ENCODE measurements at regions not wholly inside any gene's neighbourhood (a gene's known extent, or its start where the extent isn't known, plus 50 kb on each side); places are given as distances from the start of the nearest gene placed in this dataset.
"Not testable (repeated sequence)": the region's sequence is repeated elsewhere in the genome, so short reads cannot be mapped to it uniquely, and the experiment has no call there.

DNA sequence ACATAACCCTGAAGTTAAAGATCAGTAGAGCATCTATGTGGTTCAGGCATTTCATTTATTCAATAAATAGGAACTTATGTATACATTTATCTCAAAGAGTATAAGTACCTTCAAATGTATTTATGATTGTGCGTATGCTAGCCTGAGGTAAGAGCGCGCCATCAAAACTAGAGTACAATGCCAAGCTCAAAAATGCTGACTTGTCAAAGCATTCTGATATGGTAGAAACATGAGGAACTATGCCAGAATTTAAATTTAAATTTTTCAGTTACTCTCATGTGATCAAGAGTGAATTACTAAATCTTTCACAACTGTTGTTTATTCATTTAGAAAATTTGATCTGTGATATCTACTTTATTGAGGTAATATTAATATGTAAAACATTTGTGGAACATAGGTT, 225.5 kb upstream of the CDH8 start:
- DNase-seq (ENCODE audit: low read depth, low spot score) (no peak), FAIRE-seq (no peak)
- no peak for TF ChIP-seq EZH2 (IDR thresholded peaks at IDR 0.05; ENCODE audit: low read length)
- TF ChIP-seq CTCF (optimal IDR thresholded peaks at IDR 0.05 in 1 of 3, IDR thresholded peaks at IDR 0.05 in 1 of 3, conservative IDR thresholded peaks at IDR 0.05 in 1 of 3; ENCODE audit: extremely low read depth in 1 of 3, insufficient read depth in 2 of 3, low read length in 3 of 3), result no peak
- no peaks in the 10 kb centered on the region for H3K79me2 ChIP-seq (ENCODE audit: control insufficient read depth, insufficient read depth, low read length)
- no peak overlapping the region for H3K4me3 ChIP-seq (ENCODE audit: control insufficient read depth in 2 of 3, extremely low read depth in 1 of 3, insufficient read depth in 2 of 3, low read depth in 1 of 3, low read length in 3 of 3)
- dilution Hi-C loops (cut with MboI; ENCODE audit: extremely low pct_ligation_motif_present, low sequenced_read_pairs), result no loop called here
- H3K9me3 ChIP-seq (ENCODE audit: control insufficient read depth, low read depth, low read length), result no peaks in the 10 kb centered on the region
- no peaks in the 10 kb centered on the region for H3K27me3 ChIP-seq (ENCODE audit: control insufficient read depth, extremely low read depth, insufficient read depth, low read length)
- no peaks in the 10 kb centered on the region for H4K20me1 ChIP-seq (ENCODE audit: control insufficient read depth, extremely low read depth, insufficient read depth, low read length)
- H3K4me2 ChIP-seq (ENCODE audit: control insufficient read depth, extremely low read depth, insufficient read depth, low read depth, low read length), result no peak overlapping the region
- H3K9me1 ChIP-seq (ENCODE audit: control insufficient read depth, extremely low read depth, insufficient read depth, low read length), result no peaks in the 10 kb centered on the region
- H2AFZ ChIP-seq (ENCODE audit: control insufficient read depth, low read length), result no peak overlapping the region
- H3K9ac ChIP-seq (ENCODE audit: control insufficient read depth, extremely low read depth, insufficient read depth, low read length), result no peak overlapping the region
- no peak overlapping the region for H3K27ac ChIP-seq (ENCODE audit: control insufficient read depth, insufficient read depth, low read length)
- peaks cover 5% of the 10 kb centered on the region for H3K4me1 ChIP-seq (ENCODE audit: control insufficient read depth, extremely low read depth, insufficient read depth, low read length)
- H3K36me3 ChIP-seq (ENCODE audit: control insufficient read depth in 2 of 2, extremely low read depth in 1 of 2, insufficient read depth in 2 of 2, low read length in 2 of 2), result no peaks in the 10 kb centered on the region

DNA sequence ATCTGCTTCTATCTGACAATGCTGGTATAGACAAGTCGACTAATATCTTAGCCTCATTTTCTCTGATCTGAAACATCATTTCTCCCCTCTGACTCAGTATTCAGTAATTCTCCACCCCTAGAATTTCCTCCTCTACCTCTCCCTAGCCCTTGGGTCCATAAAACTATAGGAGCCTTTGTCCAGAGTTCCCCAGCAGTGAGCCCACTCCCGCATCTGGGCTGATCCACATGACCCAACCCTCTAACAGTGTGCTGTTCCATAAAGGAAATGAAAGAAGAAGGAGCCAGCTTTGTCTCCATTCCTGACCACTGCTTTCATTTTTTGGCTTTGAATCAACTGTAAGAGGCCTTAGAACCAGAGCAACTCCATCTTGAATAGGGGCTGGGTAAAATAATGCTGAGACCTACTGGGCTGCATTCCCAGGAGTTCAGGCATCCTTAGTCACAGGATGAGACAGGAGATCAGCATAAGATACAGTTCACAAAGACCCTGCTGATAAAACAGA, 222.7 kb upstream of the CDH8 start:
- peaks cover 18% of the 10 kb centered on the region for H3K4me1 ChIP-seq (ENCODE audit: control insufficient read depth, extremely low read depth, insufficient read depth, low read length)
- H3K4me2 ChIP-seq (ENCODE audit: control insufficient read depth, extremely low read depth, insufficient read depth, low read depth, low read length); dilution Hi-C loops (cut with MboI; ENCODE audit: extremely low pct_ligation_motif_present, low sequenced_read_pairs); H3K9me3 ChIP-seq (ENCODE audit: control insufficient read depth, low read depth, low read length); H3K27me3 ChIP-seq (ENCODE audit: control insufficient read depth, extremely low read depth, insufficient read depth, low read length); H3K36me3 ChIP-seq (ENCODE audit: control insufficient read depth in 2 of 2, extremely low read depth in 1 of 2, insufficient read depth in 2 of 2, low read length in 2 of 2); H3K9me1 ChIP-seq (ENCODE audit: control insufficient read depth, extremely low read depth, insufficient read depth, low read length); H3K9ac ChIP-seq (ENCODE audit: control insufficient read depth, extremely low read depth, insufficient read depth, low read length); H3K4me3 ChIP-seq (ENCODE audit: control insufficient read depth in 2 of 3, extremely low read depth in 1 of 3, insufficient read depth in 2 of 3, low read depth in 1 of 3, low read length in 3 of 3); H3K27ac ChIP-seq (ENCODE audit: control insufficient read depth, insufficient read depth, low read length); FAIRE-seq; H4K20me1 ChIP-seq (ENCODE audit: control insufficient read depth, extremely low read depth, insufficient read depth, low read length); DNase-seq (ENCODE audit: low read depth, low spot score); H3K79me2 ChIP-seq (ENCODE audit: control insufficient read depth, insufficient read depth, low read length): not testable (repeated sequence)
- peak overlapping the region; percentile 42 for H2AFZ ChIP-seq (ENCODE audit: control insufficient read depth, low read length)

DNA sequence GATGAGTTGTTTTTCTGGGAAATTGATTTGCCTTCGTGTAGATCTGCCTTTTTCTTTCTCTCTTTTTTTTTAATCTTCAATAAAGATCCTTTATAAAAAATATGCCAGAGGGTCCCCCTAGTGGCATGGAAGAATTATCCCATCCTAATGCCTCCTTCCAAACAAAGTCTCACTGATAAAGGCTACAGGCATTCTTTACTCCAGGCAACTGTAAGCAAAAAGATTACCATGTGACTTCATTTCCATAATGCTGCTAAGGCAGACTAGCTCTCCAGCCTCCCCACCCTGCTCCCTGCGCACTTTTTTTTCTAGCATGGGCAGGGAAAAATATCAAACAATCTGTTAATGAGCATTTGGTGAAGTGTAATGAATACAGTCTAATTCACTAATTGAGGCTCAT, 220.2 kb upstream of the CDH8 start:
- Histone ChIP-seq H3K79me2 (ENCODE audit: control insufficient read depth, insufficient read depth, low read length) (no peaks in the 10 kb centered on the region), H3K4me2 (ENCODE audit: control insufficient read depth, extremely low read depth, insufficient read depth, low read depth, low read length) (peak overlapping the region; percentile 12), H3K27ac (ENCODE audit: control insufficient read depth, insufficient read depth, low read length) (no peak overlapping the region), H3K36me3 (ENCODE audit: control insufficient read depth in 2 of 2, extremely low read depth in 1 of 2, insufficient read depth in 2 of 2, low read length in 2 of 2) (no peaks in the 10 kb centered on the region), H3K4me1 (ENCODE audit: control insufficient read depth, extremely low read depth, insufficient read depth, low read length) (peaks cover 26% of the 10 kb centered on the region), H4K20me1 (ENCODE audit: control insufficient read depth, extremely low read depth, insufficient read depth, low read length) (no peaks in the 10 kb centered on the region), H3K4me3 (ENCODE audit: control insufficient read depth in 2 of 3, extremely low read depth in 1 of 3, insufficient read depth in 2 of 3, low read depth in 1 of 3, low read length in 3 of 3) (no peak overlapping the region), H2AFZ (ENCODE audit: control insufficient read depth, low read length) (peak overlapping the region; percentile 63), H3K9me1 (ENCODE audit: control insufficient read depth, extremely low read depth, insufficient read depth, low read length) (no peaks in the 10 kb centered on the region), H3K27me3 (ENCODE audit: control insufficient read depth, extremely low read depth, insufficient read depth, low read length) (no peaks in the 10 kb centered on the region), H3K9ac (ENCODE audit: control insufficient read depth, extremely low read depth, insufficient read depth, low read length) (no peak overlapping the region), H3K9me3 (ENCODE audit: control insufficient read depth, low read depth, low read length) (no peaks in the 10 kb centered on the region)
- DNase-seq (ENCODE audit: low read depth, low spot score), result peak; percentile 15
- dilution Hi-C loops (cut with MboI; ENCODE audit: extremely low pct_ligation_motif_present, low sequenced_read_pairs), result no loop called here
- TF ChIP-seq CTCF (optimal IDR thresholded peaks at IDR 0.05 in 1 of 3, IDR thresholded peaks at IDR 0.05 in 1 of 3, conservative IDR thresholded peaks at IDR 0.05 in 1 of 3; ENCODE audit: extremely low read depth in 1 of 3, insufficient read depth in 2 of 3, low read length in 3 of 3) (peak; percentile 22 to 53 (median 44)), EZH2 (IDR thresholded peaks at IDR 0.05; ENCODE audit: low read length) (no peak)
- FAIRE-seq, result peak; percentile 61

All from keratinocyte (primary cell).